Stimulated activated CD8-positive, alpha-beta memory T cell treated with anti-CD3 and anti-CD28 coated beads, Interleukin-7, amount 100 ng/mL, for 1 hour (primary cell): ENCODE measurements at regions not wholly inside any gene's neighbourhood (a gene's known extent, or its start where the extent isn't known, plus 50 kb on each side); places are given as distances from the start of the nearest gene placed in this dataset.

Experiments used
- DNase-seq, 2 donors: peaks; one replicate each; pipeline ENCODE4 v3.0.0-alpha.2; 2020; ENCODE audit warnings: low read depth in 2 of 2

GRCh38 chr2:2828774-2829368, 497.8 kb upstream of the MYT1L start:
- DNase-seq: no peak

GRCh38 chr2:2827761-2828221, 496.7 kb upstream of the MYT1L start:
- DNase-seq: no peak

GRCh38 chr2:2827046-2827636, 496.1 kb upstream of the MYT1L start:
- no peak for DNase-seq

GRCh38 chr2:2826621-2827020, 495.5 kb upstream of the MYT1L start:
- DNase-seq: no peak

- DNase-seq: no peak
Measured at GRCh38 chr2:2826209-2826551, 495.1 kb upstream of the MYT1L start.

- DNase-seq: no peak
Measured at GRCh38 chr2:2825516-2826208, 494.6 kb upstream of the MYT1L start.

GRCh38 chr2:2825062-2825461, 494.0 kb upstream of the MYT1L start:
- no peak for DNase-seq

- DNase-seq: no peak
Measured at GRCh38 chr2:2824588-2824987, 493.5 kb upstream of the MYT1L start.

- no peak for DNase-seq
Measured at GRCh38 chr2:2823061-2823753, 492.1 kb upstream of the MYT1L start.

GRCh38 chr2:2822143-2822542, 491.1 kb upstream of the MYT1L start:
- DNase-seq: no peak

GRCh38 chr2:2812648-2813047, 481.6 kb upstream of the MYT1L start:
- no peak for DNase-seq

- no peak for DNase-seq
Measured at GRCh38 chr2:2812117-2812516, 481.0 kb upstream of the MYT1L start.

GRCh38 chr2:2810504-2810903, 479.4 kb upstream of the MYT1L start:
- no peak for DNase-seq

- no peak for DNase-seq
Measured at GRCh38 chr2:2809771-2810170, 478.7 kb upstream of the MYT1L start.

GRCh38 chr2:2808551-2809058, 477.5 kb upstream of the MYT1L start:
- no peak for DNase-seq

GRCh38 chr2:2806711-2807110, 475.6 kb upstream of the MYT1L start:
- no peak for DNase-seq

GRCh38 chr2:2805263-2805662, 474.2 kb upstream of the MYT1L start:
- no peak for DNase-seq

GRCh38 chr2:2804528-2804927, 473.5 kb upstream of the MYT1L start:
- DNase-seq: no peak

- DNase-seq: no peak
Measured at GRCh38 chr2:2801458-2801857, 470.4 kb upstream of the MYT1L start.

- no peak for DNase-seq
Measured at GRCh38 chr2:2800697-2801096, 469.6 kb upstream of the MYT1L start.

GRCh38 chr2:2800001-2800400, 468.9 kb upstream of the MYT1L start:
- DNase-seq: no peak

GRCh38 chr2:2799151-2799697, 468.1 kb upstream of the MYT1L start:
- no peak for DNase-seq
